Lower lobe of right lung (tissue), 2 donors: ENCODE measurements at regions not wholly inside any gene's neighbourhood (a gene's known extent, or its start where the extent isn't known, plus 50 kb on each side); places are given as distances from the start of the nearest gene placed in this dataset.

Source experiments
- ATAC-seq, 2 donors: fragments of 200-7000 bp; cut with Tn5 transposase; one replicate each; pipeline ENCODE4 v1.9.1; 2020 to 2022; ENCODE audit warnings: mild to moderate bottlenecking in 2 of 2, moderate library complexity in 2 of 2
- DNase-seq: peaks from one replicate; pipeline ENCODE4 v3.0.0-alpha.2; 2020
- H3K27ac ChIP-seq: fragments of 200-600 bp; one replicate; pipeline ENCODE4 v1.8.0; 2022
- H3K27me3 ChIP-seq: fragments of 200-600 bp; one replicate; pipeline ENCODE4 v1.8.0; 2022; ENCODE audit warnings: low read depth
- H3K36me3 ChIP-seq: fragments of 200-600 bp; one replicate; pipeline ENCODE4 v1.8.0; 2022; ENCODE audit warnings: mild to moderate bottlenecking
- H3K4me1 ChIP-seq: fragments of 200-600 bp; one replicate; pipeline ENCODE4 v1.8.0; 2022
- H3K4me3 ChIP-seq: fragments of 200-600 bp; one replicate; pipeline ENCODE4 v1.8.0; 2022; ENCODE audit warnings: mild to moderate bottlenecking
- H3K9me3 ChIP-seq: fragments of 200-600 bp; one replicate; pipeline ENCODE4 v1.8.0; 2022
- CTCF ChIP-seq: fragments of 200-600 bp; IDR thresholded peaks from one replicate; pipeline ENCODE4 v1.8.0; 2022; ENCODE audit warnings: antibody characterized with exemption, mild to moderate bottlenecking
- intact Hi-C: fragments of 100-400 bp; cut with DNase I; formaldehyde crosslinking; loops from one replicate; pipeline ENCODE4 v1.11.0; 2022
- donor health status: DM: no; HTN: yes; CAD: no; lungs with severe emphysema.

- intact Hi-C loops, result no loop called here
- H3K4me3 ChIP-seq, result no peak overlapping the region
- H3K27ac ChIP-seq, result no peak overlapping the region
- ATAC-seq (no peak), DNase-seq (no peak)
- H3K9me3 ChIP-seq, result no peaks in the 10 kb centered on the region
- H3K36me3 ChIP-seq, result no peaks in the 10 kb centered on the region
- H3K27me3 ChIP-seq, result no peaks in the 10 kb centered on the region
- no peaks in the 10 kb centered on the region for H3K4me1 ChIP-seq
- TF ChIP-seq CTCF, result no peak
Observed at GRCh38 chr5:56501781-56502557, 268.8 kb upstream of the ANKRD55 start.

DNA sequence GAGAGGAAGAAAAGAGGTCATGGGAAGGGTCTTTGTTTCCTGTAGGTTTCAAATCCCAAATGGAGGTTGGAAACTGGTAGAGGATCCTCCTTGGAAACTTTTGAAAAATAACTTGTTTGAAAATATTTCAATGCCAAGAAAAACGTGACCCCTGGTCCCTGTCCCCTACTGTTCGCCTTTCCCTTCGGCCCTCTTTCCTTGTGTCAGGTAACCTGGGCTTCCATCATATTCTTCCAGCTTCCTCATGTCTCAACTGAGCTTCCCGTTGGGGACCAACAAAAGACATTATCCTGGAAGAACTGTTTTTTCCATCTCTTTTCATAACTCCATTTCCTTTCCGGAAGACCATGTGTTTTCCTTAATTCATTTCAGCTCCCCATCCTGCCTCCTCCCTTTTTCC is 266.8 kb upstream of the ANKRD55 start:
- H3K36me3 ChIP-seq, result no peaks in the 10 kb centered on the region
- ATAC-seq (no peak), DNase-seq (no peak)
- H3K4me3 ChIP-seq, result no peak overlapping the region
- intact Hi-C loops, result no loop called here
- no peak overlapping the region for H3K27ac ChIP-seq
- TF ChIP-seq CTCF, result no peak
- no peaks in the 10 kb centered on the region for H3K27me3 ChIP-seq
- H3K9me3 ChIP-seq, result no peaks in the 10 kb centered on the region
- H3K4me1 ChIP-seq, result peaks cover 6% of the 10 kb centered on the region

DNA sequence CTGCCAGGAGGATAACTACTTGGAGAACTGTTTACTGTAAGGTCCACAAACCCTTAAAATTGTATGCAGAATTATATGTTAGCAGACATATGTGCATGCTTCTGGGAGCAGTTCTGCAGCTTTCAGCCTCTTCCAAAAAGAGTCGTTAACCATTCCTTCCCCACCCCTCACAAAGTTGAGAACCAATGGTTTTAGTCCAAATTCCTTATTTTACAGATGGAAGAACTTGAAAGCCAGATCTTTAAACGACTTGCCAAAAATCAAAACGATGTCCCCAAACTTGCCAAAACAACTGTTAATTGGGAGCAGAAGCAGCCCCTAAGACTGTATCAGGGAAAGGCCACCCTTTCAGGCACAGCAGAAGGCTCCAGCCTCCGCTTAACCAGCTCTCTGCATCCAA is 266.4 kb upstream of the ANKRD55 start:
- Histone ChIP-seq H3K27ac (no peak overlapping the region), H3K4me1 (peaks cover 10% of the 10 kb centered on the region), H3K9me3 (no peaks in the 10 kb centered on the region), H3K4me3 (no peak overlapping the region), H3K27me3 (no peaks in the 10 kb centered on the region), H3K36me3 (no peaks in the 10 kb centered on the region)
- ATAC-seq (no peak), DNase-seq (no peak)
- intact Hi-C loops, result no loop called here
- no peak for TF ChIP-seq CTCF

- Histone ChIP-seq H3K27ac (no peak overlapping the region), H3K36me3 (no peaks in the 10 kb centered on the region), H3K4me1 (peaks cover 16% of the 10 kb centered on the region), H3K4me3 (no peak overlapping the region), H3K27me3 (no peaks in the 10 kb centered on the region), H3K9me3 (no peaks in the 10 kb centered on the region)
- ATAC-seq (no peak), DNase-seq (no peak)
- no peak for TF ChIP-seq CTCF
- intact Hi-C loops, result no loop called here
Observed at GRCh38 chr5:56498759-56499395, 265.7 kb upstream of the ANKRD55 start.

DNA sequence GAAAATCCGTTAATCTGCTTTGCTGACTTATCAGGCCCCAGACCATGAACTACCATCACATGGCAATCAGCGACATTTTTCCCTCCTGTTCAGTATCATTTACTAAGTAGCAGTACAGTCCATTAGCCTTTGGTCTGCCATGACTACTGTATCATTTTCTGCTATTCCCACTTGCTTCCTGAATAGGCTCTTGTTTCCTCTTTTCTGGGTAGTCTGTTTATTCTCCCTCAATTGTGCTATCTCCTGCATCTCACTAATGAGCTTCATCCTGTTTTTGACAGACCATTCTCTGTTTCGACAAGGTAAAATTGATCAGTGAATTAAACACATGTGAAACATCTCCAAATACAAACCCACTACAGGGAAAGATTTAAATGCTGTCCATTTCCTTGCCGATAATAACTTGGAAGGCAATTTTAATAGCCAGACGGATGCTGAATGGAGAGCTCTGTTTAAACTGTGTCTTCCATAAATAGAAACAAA is 263.5 kb upstream of the ANKRD55 start:
- H3K36me3 ChIP-seq, result no peaks in the 10 kb centered on the region
- H3K4me3 ChIP-seq, result no peak overlapping the region
- H3K9me3 ChIP-seq, result no peaks in the 10 kb centered on the region
- DNase-seq (no peak), ATAC-seq (no peak)
- H3K27me3 ChIP-seq, result no peaks in the 10 kb centered on the region
- peaks cover 20% of the 10 kb centered on the region for H3K4me1 ChIP-seq
- H3K27ac ChIP-seq, result no peak overlapping the region
- TF ChIP-seq CTCF, result no peak
- intact Hi-C loops, result no loop called here
